ENCODE measurements at regions not wholly inside any gene's neighbourhood (a gene's known extent, or its start where the extent isn't known, plus 50 kb on each side); places are given as distances from the start of the nearest gene placed in this dataset.

GRCh38 chr6:27100921-27101320 lies 146.6 kb upstream of the PRSS16 start:
- TF ChIP-seq CTCF (conservative IDR thresholded peaks at IDR 0.05) (no peak), ZFX (IDR thresholded peaks at IDR 0.05) (no peak)

Data from C4-2B (cell line).